H1 (cell line): ENCODE measurements at regions not wholly inside any gene's neighbourhood (a gene's known extent, or its start where the extent isn't known, plus 50 kb on each side); places are given as distances from the start of the nearest gene placed in this dataset.
A peak's percentile ranks its signal among the peaks of the same experiment; 100 is the strongest.

ENCODE experiments used
- CTCF ChIA-PET: fragments of 300-600 bp; sonication (Branson Sonifier 250); formaldehyde crosslinking; loops from one replicate; lab custom pipeline; 2021; ENCODE audit not compliant: partially characterized antibody; lab: Charles Lee
- POLR2A ChIA-PET: fragments of 300-600 bp; sonication (Branson Sonifier 250); formaldehyde crosslinking; loops from one replicate; lab custom pipeline; 2021; ENCODE audit warnings: inconsistent platforms; ENCODE audit not compliant: partially characterized antibody; lab: Charles Lee
- DNase-seq, 2 experiments: peaks; one replicate each; pipeline versions ENCODE4 v3.0.0 to v3.0.0-alpha.2; 2010 to 2022; ENCODE audit warnings: low spot score in 2 of 2, low read depth in 1 of 2, mixed read lengths in 1 of 2
- FAIRE-seq: peaks from 2 replicates; lab custom pipeline; 2011; peaks lifted over from hg19 to GRCh38; lab: Jason Lieb, UNC
- H2AFZ ChIP-seq: 2 replicates; pipeline ENCODE4 v1.8.1; 2012; ENCODE audit warnings: low read length, inconsistent platforms
- H2AK5ac ChIP-seq: 2 replicates; pipeline ENCODE4 v1.6.1; 2013; ENCODE audit warnings: low read depth, low read length
- H2BK120ac ChIP-seq: replicated peaks from 2 replicates; pipeline ENCODE3; 2013; ENCODE audit warnings: low read depth, low read length, inconsistent platforms
- H2BK12ac ChIP-seq: 2 replicates; pipeline ENCODE4 v1.6.1; 2013; ENCODE audit warnings: low read depth, low read length
- H2BK15ac ChIP-seq: 2 replicates; pipeline ENCODE4 v1.6.1; 2013; ENCODE audit warnings: low read length
- H2BK20ac ChIP-seq: 2 replicates; pipeline ENCODE4 v1.6.1; 2013; ENCODE audit warnings: low read length
- H2BK5ac ChIP-seq: 2 replicates; pipeline ENCODE4 v1.6.1; 2013; ENCODE audit warnings: low read depth, low read length
- H3K14ac ChIP-seq: 2 replicates; pipeline ENCODE4 v1.6.1; 2013; ENCODE audit warnings: inconsistent platforms; ENCODE audit not compliant: insufficient read length
- H3K18ac ChIP-seq: 2 replicates; pipeline ENCODE4 v1.6.1; 2013; ENCODE audit warnings: low read length; ENCODE audit errors: extremely low read depth
- H3K23ac ChIP-seq: 2 replicates; pipeline ENCODE4 v1.6.1; 2013; ENCODE audit warnings: inconsistent platforms; ENCODE audit not compliant: insufficient read length
- H3K23me2 ChIP-seq: 2 replicates; pipeline ENCODE4 v1.6.1; 2013; ENCODE audit warnings: low read depth, low read length
- H3K27ac ChIP-seq: 2 replicates; pipeline ENCODE4 v1.6.1; 2011; ENCODE audit warnings: low read depth, low read length, inconsistent platforms
- H3K27me3 ChIP-seq, 4 experiments: replicated peaks in 1 of 4; 1 replicate in 1 of 4; 2 replicates in 3 of 4; pipeline versions ENCODE4 v1.6.1 to v1.8.1; 2011 to 2013; ENCODE audit warnings: low read length in 3 of 4, mild to moderate bottlenecking in 3 of 4, inconsistent platforms in 2 of 4, mixed read lengths in 2 of 4, moderate library complexity in 1 of 4; ENCODE audit not compliant: control insufficient read depth in 3 of 4, insufficient read depth in 3 of 4; ENCODE audit errors: extremely low read depth in 1 of 4
- H3K36me3 ChIP-seq, 4 experiments: 2 replicates each; pipeline versions ENCODE4 v1.6.1 to v1.8.1; 2011 to 2013; ENCODE audit warnings: mild to moderate bottlenecking in 4 of 4, low read length in 3 of 4, moderate library complexity in 2 of 4, control low read depth in 1 of 4, inconsistent platforms in 1 of 4; ENCODE audit not compliant: insufficient read depth in 4 of 4, control insufficient read depth in 2 of 4
- H3K4ac ChIP-seq: replicated peaks from 2 replicates; pipeline ENCODE3; 2013; ENCODE audit warnings: low read length, low read depth, mixed read lengths, inconsistent platforms; ENCODE audit not compliant: insufficient read length
- H3K4me1 ChIP-seq, 4 experiments: replicated peaks in 1 of 4; 1 replicate in 1 of 4; 2 replicates in 3 of 4; pipeline versions ENCODE4 v1.6.1 to v1.8.1; 2011 to 2013; ENCODE audit warnings: low read length in 3 of 4, inconsistent platforms in 2 of 4, mixed read lengths in 1 of 4; ENCODE audit not compliant: insufficient read depth in 4 of 4, control insufficient read depth in 3 of 4
- H3K4me2 ChIP-seq, 2 experiments: 2 replicates each; pipeline versions ENCODE4 v1.6.1 to v1.8.1; 2011 to 2013; ENCODE audit warnings: low read depth in 2 of 2, low read length in 2 of 2, control low read depth in 1 of 2, inconsistent platforms in 1 of 2, mild to moderate bottlenecking in 1 of 2; ENCODE audit not compliant: insufficient read depth in 1 of 2
- H3K4me3 ChIP-seq, 4 experiments: fragments of 200-600, 300-600 bp in 1 of 4; sonication (generic), shearing (Covaris generic), sonication (Bioruptor Twin) in 1 of 4; 2 replicates each; pipeline versions ENCODE4 v1.5.1 to v1.8.1; 2011 to 2016; ENCODE audit warnings: low read length in 4 of 4, low read depth in 3 of 4, control low read depth in 2 of 4, inconsistent platforms in 2 of 4, mild to moderate bottlenecking in 2 of 4, mixed read lengths in 1 of 4, moderate library complexity in 1 of 4; ENCODE audit not compliant: insufficient read depth in 2 of 4; ENCODE audit errors: extremely low read depth in 1 of 4
- H3K56ac ChIP-seq: replicated peaks from 2 replicates; pipeline ENCODE3; 2013; ENCODE audit warnings: low read depth, mild to moderate bottlenecking, mixed read lengths, low read length, inconsistent platforms; ENCODE audit not compliant: insufficient read length
- H3K79me1 ChIP-seq: 2 replicates; pipeline ENCODE4 v1.6.1; 2013; ENCODE audit warnings: low read depth, low read length, control low read depth
- H3K79me2 ChIP-seq, 2 experiments: 2 replicates each; pipeline versions ENCODE4 v1.6.1 to v1.8.1; 2012 to 2013; ENCODE audit warnings: low read length in 2 of 2, mild to moderate bottlenecking in 2 of 2, inconsistent platforms in 1 of 2; ENCODE audit not compliant: insufficient read depth in 2 of 2, control insufficient read depth in 1 of 2
- H3K9ac ChIP-seq, 4 experiments: replicated peaks in 1 of 4; 1 replicate in 1 of 4; 2 replicates in 3 of 4; pipeline versions ENCODE4 v1.6.1 to v1.8.1; 2011 to 2013; ENCODE audit warnings: low read depth in 3 of 4, low read length in 3 of 4, control low read depth in 2 of 4, mild to moderate bottlenecking in 2 of 4, moderate library complexity in 2 of 4, inconsistent platforms in 1 of 4; ENCODE audit errors: extremely low read depth in 1 of 4
- H3K9me3 ChIP-seq, 2 experiments: 2 replicates each; pipeline versions ENCODE4 v1.6.1 to v1.8.1; 2012 to 2013; ENCODE audit warnings: mild to moderate bottlenecking in 2 of 2, moderate library complexity in 2 of 2, control low read depth in 1 of 2, inconsistent platforms in 1 of 2, low read depth in 1 of 2, low read length in 1 of 2, mixed read lengths in 1 of 2; ENCODE audit not compliant: insufficient read depth in 2 of 2
- H4K20me1 ChIP-seq, 2 experiments: replicated peaks in 1 of 2; 2 replicates each; pipeline versions ENCODE3 to v1.8.1; 2011 to 2013; ENCODE audit warnings: inconsistent platforms in 2 of 2, low read length in 2 of 2, mild to moderate bottlenecking in 1 of 2; ENCODE audit not compliant: insufficient read depth in 2 of 2, control insufficient read depth in 1 of 2
- H4K5ac ChIP-seq: 2 replicates; pipeline ENCODE4 v1.6.1; 2013; ENCODE audit warnings: low read length, low read depth, mixed read lengths, inconsistent platforms; ENCODE audit not compliant: insufficient read length
- H4K8ac ChIP-seq: 2 replicates; pipeline ENCODE4 v1.8.0; 2013; ENCODE audit warnings: mild to moderate bottlenecking, moderate library complexity, low read length, inconsistent platforms; ENCODE audit not compliant: insufficient read depth; ENCODE audit errors: extremely low read depth
- H4K91ac ChIP-seq: replicated peaks from 2 replicates; pipeline ENCODE3; 2013; ENCODE audit warnings: low read length, mixed read lengths, inconsistent platforms; ENCODE audit not compliant: insufficient read length
- BCL11A ChIP-seq, 2 experiments: IDR thresholded peaks; one replicate each; pipeline ENCODE4 v1.6.1; 2011; ENCODE audit warnings: low read depth in 2 of 2, low read length in 2 of 2, mild to moderate bottlenecking in 2 of 2
- CHD1 ChIP-seq: IDR thresholded peaks from 2 replicates; pipeline ENCODE4 v1.6.1; 2012; ENCODE audit warnings: low read depth, low read length, improper control_type of control experiment
- CREB1 ChIP-seq: IDR thresholded peaks from 2 replicates; pipeline ENCODE4 v1.6.1; 2012; ENCODE audit warnings: inconsistent platforms
- HDAC6 ChIP-seq: IDR thresholded peaks from one replicate; pipeline ENCODE4 v1.7.1; 2012; ENCODE audit warnings: low read depth, mild to moderate bottlenecking, inconsistent platforms, low read length, moderate library complexity
- JUN ChIP-seq: IDR thresholded peaks from 2 replicates; pipeline ENCODE4 v1.6.1; 2011; ENCODE audit warnings: low read depth, mild to moderate bottlenecking, improper control_type of control experiment, low read length
- POU5F1 ChIP-seq: IDR thresholded peaks from 2 replicates; pipeline ENCODE4 v1.6.1; 2011; ENCODE audit warnings: low read depth, mild to moderate bottlenecking, low read length, moderate library complexity
- RAD21 ChIP-seq, 2 experiments: IDR thresholded peaks in 1 of 2; conservative IDR thresholded peaks in 1 of 2; 2 replicates each; pipeline ENCODE4 v1.6.1; 2011; ENCODE audit warnings: low read depth in 2 of 2, low read length in 2 of 2, improper control_type of control experiment in 1 of 2, inconsistent platforms in 1 of 2, mild to moderate bottlenecking in 1 of 2, moderate library complexity in 1 of 2
- RNF2 ChIP-seq: fragments of 200-900, 300-1000 bp; sonication (generic); IDR thresholded peaks from 2 replicates; pipeline ENCODE4 v1.7.1; 2016; ENCODE audit warnings: borderline replicate concordance, low read depth, mild to moderate bottlenecking, antibody characterized with exemption, low read length; ENCODE audit not compliant: poor library complexity, severe bottlenecking; ENCODE audit errors: missing control alignments
- SIRT6 ChIP-seq: IDR thresholded peaks from one replicate; pipeline ENCODE4 v1.7.1; 2012; ENCODE audit warnings: low read length, inconsistent platforms
- TAF7 ChIP-seq: optimal IDR thresholded peaks from 2 replicates; pipeline ENCODE3; 2011; ENCODE audit warnings: low read depth, mild to moderate bottlenecking, inconsistent platforms, low read length, moderate library complexity, borderline replicate concordance
- YY1 ChIP-seq: IDR thresholded peaks from 2 replicates; pipeline ENCODE4 v1.6.1; 2011; ENCODE audit warnings: low read depth, mild to moderate bottlenecking, low read length
- WGBS, 2 experiments: shearing (Covaris generic) in 1 of 2; methylation state at CpG; one replicate each; pipeline versions ENCODE4 v1.1.6 to v1.1.7; 2013 to 2015; ENCODE audit warnings: low lambda C conversion rate in 2 of 2, mixed read lengths in 2 of 2, inconsistent platforms in 1 of 2, low coverage in 1 of 2, missing lambda C conversion rate in 1 of 2; ENCODE audit not compliant: insufficient replicate concordance in 2 of 2, insufficient coverage in 1 of 2, insufficient read length in 1 of 2; ENCODE audit errors: extremely low coverage in 1 of 2, missing lambda C conversion rate in 1 of 2; 5-methylcytosine and 5-hydroxymethylcytosine counted together

- Histone ChIP-seq H2AFZ (no peak overlapping the region), H4K91ac (no peak overlapping the region), H3K18ac (peak overlapping the region; percentile 79), H3K9ac (peak overlapping the region; percentile 91 to 96 (median 94)), H2BK12ac (no peak overlapping the region), H2BK15ac (no peak overlapping the region), H3K27ac (peak overlapping the region; percentile 91), H3K36me3 (no peaks in the 10 kb centered on the region), H3K23ac (no peak overlapping the region), H2AK5ac (peak overlapping the region; percentile 5; the same call in 1 of the 2 replicates), H2BK5ac (peak overlapping the region; percentile 92), H3K4ac (peak overlapping the region; percentile 72), H3K4me3 (peak overlapping the region; percentile 61 to 94 (median 76)), H3K9me3 (no peaks in the 10 kb centered on the region), H3K23me2 (peaks cover 13% of the 10 kb centered on the region), H3K79me1 (no peaks in the 10 kb centered on the region), H2BK20ac (no peak overlapping the region), H3K14ac (no peak overlapping the region), H3K4me1 (peaks cover 0 to 6% (median 2%) of the 10 kb centered on the region in 4 experiments; a peak in 3 of 7 replicates), H2BK120ac (peak overlapping the region; percentile 1), H3K27me3 (no peaks in the 10 kb centered on the region), H3K4me2 (peak overlapping the region; percentile 90 to 100), H3K56ac (peak overlapping the region; percentile 90), H4K20me1 (peaks cover 0 to 2% of the 10 kb centered on the region in 2 experiments), H4K5ac (peak overlapping the region; percentile 77), H3K79me2 (peaks cover 0 to 5% of the 10 kb centered on the region in 2 experiments; a peak in 1 of 4 replicates), H4K8ac (no peak overlapping the region)
- POLR2A ChIA-PET: interaction anchor here (0.7 to 17.1 kb wide), 29 partner anchors 9 to 1667 kb away, joined by 3 to 2731 read pairs (median 12); a partner anchor contains a TSS
- DNase-seq (no peak), FAIRE-seq (no peak)
- CTCF ChIA-PET: interaction anchor here (1.0 to 2.3 kb wide), 8 partner anchors 8 to 67 kb away, joined by 3 to 10 read pairs (median 4); a partner anchor contains a TSS
- WGBS, 2 experiments: 14% methylated on average over 28 of the region's 28 CpGs; no CpG with 5 or more reads in 1 of the 2 experiments
- peak; percentile 97 for TF ChIP-seq TAF7
- 0 out of 2 replicates have a peak, but pooled peaks have one; percentile 38 for TF ChIP-seq CREB1
- no peak for TF ChIP-seq BCL11A (IDR thresholded peaks at IDR 0.05; ENCODE audit: low read depth in 2 of 2, low read length in 2 of 2)
- no peak for TF ChIP-seq RAD21 (IDR thresholded peaks at IDR 0.05 in 1 of 2, conservative IDR thresholded peaks at IDR 0.05 in 1 of 2; ENCODE audit: low read depth in 2 of 2, low read length in 2 of 2)
- TF ChIP-seq CHD1: peak; percentile 78; the same call in 1 of the 2 replicates
- 0 out of 2 replicates have a peak, but pooled peaks have one; percentile 5 for TF ChIP-seq YY1
- TF ChIP-seq SIRT6: no peak
- TF ChIP-seq RNF2: no peak
- TF ChIP-seq HDAC6: no peak
- TF ChIP-seq JUN: no peak
- TF ChIP-seq POU5F1: no peak
Observed at GRCh38 chr6:26225848-26226578, 138.8 kb downstream of the HFE start.
